Trophoblast cell (in vitro differentiated cells and primary cell): ENCODE measurements at regions not wholly inside any gene's neighbourhood (a gene's known extent, or its start where the extent isn't known, plus 50 kb on each side); places are given as distances from the start of the nearest gene placed in this dataset.

Source experiments
- DNase-seq, 2 donors: peaks; one replicate each; pipeline ENCODE4 v3.0.0-alpha.2; 2016
- H2AFZ ChIP-seq: 2 replicates; pipeline ENCODE4 v1.6.1; 2013; ENCODE audit warnings: low read length, moderate library complexity, mild to moderate bottlenecking; ENCODE audit not compliant: insufficient read depth, poor library complexity
- H2AK5ac ChIP-seq: 2 replicates; pipeline ENCODE4 v1.6.1; 2013; ENCODE audit warnings: mild to moderate bottlenecking, low read length
- H2BK120ac ChIP-seq: 2 replicates; pipeline ENCODE4 v1.6.1; 2013; ENCODE audit warnings: low read length, mild to moderate bottlenecking, moderate library complexity; ENCODE audit not compliant: insufficient read depth, poor library complexity
- H2BK12ac ChIP-seq: 2 replicates; pipeline ENCODE4 v1.6.1; 2013; ENCODE audit warnings: mild to moderate bottlenecking, low read length, moderate library complexity
- H2BK5ac ChIP-seq: 2 replicates; pipeline ENCODE4 v1.6.1; 2013; ENCODE audit warnings: low read length, low read depth, moderate library complexity, mild to moderate bottlenecking; ENCODE audit not compliant: poor library complexity
- H3K14ac ChIP-seq: 2 replicates; pipeline ENCODE4 v1.6.1; 2013; ENCODE audit warnings: mild to moderate bottlenecking, low read length
- H3K18ac ChIP-seq: 2 replicates; pipeline ENCODE4 v1.6.1; 2013; ENCODE audit warnings: mild to moderate bottlenecking, low read length
- H3K23ac ChIP-seq: 2 replicates; pipeline ENCODE4 v1.6.1; 2013; ENCODE audit warnings: low read length
- H3K27ac ChIP-seq: 2 replicates; pipeline ENCODE4 v1.5.1; 2013; ENCODE audit warnings: low read depth, mild to moderate bottlenecking, inconsistent platforms, low read length, moderate library complexity
- H3K27me3 ChIP-seq: 2 replicates; pipeline ENCODE4 v1.6.1; 2013; ENCODE audit warnings: inconsistent platforms, mild to moderate bottlenecking, low read length, moderate library complexity; ENCODE audit not compliant: insufficient read depth
- H3K36me3 ChIP-seq, 2 experiments: 1 replicate in 1 of 2; 2 replicates in 1 of 2; pipeline ENCODE4 v1.6.1; 2013; ENCODE audit warnings: low read length in 2 of 2, mild to moderate bottlenecking in 2 of 2, moderate library complexity in 1 of 2; ENCODE audit not compliant: insufficient read depth in 2 of 2, control insufficient read depth in 1 of 2
- H3K4ac ChIP-seq: 2 replicates; pipeline ENCODE4 v1.6.1; 2013; ENCODE audit warnings: low read depth, mild to moderate bottlenecking, low read length, moderate library complexity
- H3K4me1 ChIP-seq, 2 experiments: 1 replicate in 1 of 2; 2 replicates in 1 of 2; pipeline ENCODE4 v1.6.1; 2013; ENCODE audit warnings: low read length in 2 of 2, mild to moderate bottlenecking in 2 of 2, moderate library complexity in 1 of 2; ENCODE audit not compliant: insufficient read depth in 2 of 2, control insufficient read depth in 1 of 2
- H3K4me2 ChIP-seq: 2 replicates; pipeline ENCODE4 v1.6.1; 2013; ENCODE audit warnings: inconsistent platforms, mild to moderate bottlenecking, low read length, moderate library complexity
- H3K4me3 ChIP-seq: 2 replicates; pipeline ENCODE4 v1.5.1; 2013; ENCODE audit warnings: mild to moderate bottlenecking, low read depth, low read length, inconsistent platforms
- H3K79me1 ChIP-seq: one replicate; pipeline ENCODE4 v1.6.1; 2013; ENCODE audit warnings: low read length
- H3K79me2 ChIP-seq: 2 replicates; pipeline ENCODE4 v1.6.1; 2013; ENCODE audit warnings: low read length, mild to moderate bottlenecking; ENCODE audit not compliant: control insufficient read depth, insufficient read depth, poor library complexity
- H3K9ac ChIP-seq: 2 replicates; pipeline ENCODE4 v1.6.1; 2013; ENCODE audit warnings: mild to moderate bottlenecking, low read length
- H3K9me3 ChIP-seq: 2 replicates; pipeline ENCODE4 v1.6.1; 2013; ENCODE audit warnings: low read depth, mild to moderate bottlenecking, control low read depth, inconsistent platforms, low read length; ENCODE audit not compliant: insufficient read depth
- H4K12ac ChIP-seq: 2 replicates; pipeline ENCODE4 v1.6.1; 2013; ENCODE audit warnings: low read depth, mild to moderate bottlenecking, low read length, moderate library complexity
- H4K8ac ChIP-seq: 2 replicates; pipeline ENCODE4 v1.6.1; 2013; ENCODE audit warnings: low read depth, mild to moderate bottlenecking, low read length, moderate library complexity
- H4K91ac ChIP-seq: one replicate; pipeline ENCODE4 v1.6.1; 2013; ENCODE audit warnings: low read depth, mild to moderate bottlenecking, low read length, moderate library complexity
- WGBS: extraction: QIAGEN DNeasy Blood & Tissue Kit; methylation state at CpG from one replicate; pipeline ENCODE4 v1.1.7; 2013; ENCODE audit warnings: missing lambda C conversion rate; ENCODE audit not compliant: insufficient read length, insufficient coverage; ENCODE audit errors: extremely low coverage; 5-methylcytosine and 5-hydroxymethylcytosine counted together

DNA sequence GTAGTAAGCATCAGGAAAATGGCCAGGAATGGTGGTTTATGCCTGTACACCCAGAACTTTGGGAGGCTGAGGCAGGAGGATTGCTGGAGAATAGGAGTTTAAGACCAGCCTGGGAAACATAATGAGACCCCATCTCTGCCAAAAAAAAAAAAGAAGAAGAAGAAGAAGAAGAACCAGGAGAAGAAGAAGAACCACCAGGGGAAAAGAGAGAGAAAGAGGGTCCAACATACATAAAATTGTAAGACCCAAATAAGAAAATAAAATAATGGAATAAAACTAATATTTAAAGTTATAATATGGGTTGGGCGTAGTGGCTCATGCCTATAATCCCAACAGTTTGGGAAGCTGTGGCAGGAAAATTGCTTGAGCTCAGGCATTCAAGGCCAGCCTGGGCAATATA is 408.4 kb downstream of the ZFHX3 start:
- Histone ChIP-seq H3K4me3 (no peak overlapping the region), H3K36me3 (no peaks in the 10 kb centered on the region), H4K8ac (no peak overlapping the region), H2BK120ac (no peak overlapping the region), H3K4me1 (no peaks in the 10 kb centered on the region), H4K91ac (no peak overlapping the region), H3K79me1 (no peaks in the 10 kb centered on the region), H2AFZ (no peak overlapping the region), H3K4ac (no peak overlapping the region), H3K79me2 (no peaks in the 10 kb centered on the region), H2BK5ac (no peak overlapping the region), H3K9me3 (no peaks in the 10 kb centered on the region), H4K12ac (no peak overlapping the region), H2AK5ac (no peak overlapping the region), H3K23ac (no peak overlapping the region), H3K14ac (no peak overlapping the region), H2BK12ac (no peak overlapping the region), H3K9ac (no peak overlapping the region), H3K27ac (no peak overlapping the region), H3K18ac (no peak overlapping the region), H3K4me2 (no peak overlapping the region), H3K27me3 (no peaks in the 10 kb centered on the region)
- WGBS: no CpG with 5 or more reads among the region's 1 CpG
- DNase-seq: no peak

DNA sequence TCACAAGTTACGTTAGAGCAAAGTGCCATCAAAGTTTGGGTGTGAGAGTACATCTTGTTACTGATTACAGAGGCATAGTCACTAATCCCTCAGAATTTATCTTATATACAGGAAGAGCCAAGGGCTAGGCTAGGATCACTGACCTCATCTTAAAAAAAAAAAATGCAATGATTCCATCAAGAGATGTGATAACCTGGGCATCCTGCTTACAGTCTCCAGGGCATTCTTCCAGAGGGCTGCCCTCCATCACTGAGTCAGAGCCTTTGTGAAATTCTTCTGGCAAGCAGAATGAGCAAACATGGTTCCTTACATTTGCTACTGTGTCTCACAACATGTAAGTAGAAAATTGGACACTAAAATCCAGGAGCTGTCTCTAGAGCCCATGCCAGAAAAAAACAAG is 410.6 kb downstream of the ZFHX3 start:
- Histone ChIP-seq H3K18ac (no peak overlapping the region), H3K4me3 (no peak overlapping the region), H2AFZ (no peak overlapping the region), H3K9me3 (no peaks in the 10 kb centered on the region), H3K14ac (no peak overlapping the region), H3K79me1 (no peaks in the 10 kb centered on the region), H3K36me3 (no peaks in the 10 kb centered on the region), H3K4me1 (no peaks in the 10 kb centered on the region), H3K79me2 (no peaks in the 10 kb centered on the region), H2BK5ac (no peak overlapping the region), H2AK5ac (no peak overlapping the region), H3K9ac (no peak overlapping the region), H2BK12ac (no peak overlapping the region), H3K27me3 (no peaks in the 10 kb centered on the region), H4K8ac (no peak overlapping the region), H4K91ac (no peak overlapping the region), H3K27ac (no peak overlapping the region), H3K23ac (no peak overlapping the region), H2BK120ac (no peak overlapping the region), H3K4ac (no peak overlapping the region), H4K12ac (no peak overlapping the region), H3K4me2 (no peak overlapping the region)
- WGBS: no CpG with 5 or more reads among the region's 1 CpG
- no peak for DNase-seq

DNA sequence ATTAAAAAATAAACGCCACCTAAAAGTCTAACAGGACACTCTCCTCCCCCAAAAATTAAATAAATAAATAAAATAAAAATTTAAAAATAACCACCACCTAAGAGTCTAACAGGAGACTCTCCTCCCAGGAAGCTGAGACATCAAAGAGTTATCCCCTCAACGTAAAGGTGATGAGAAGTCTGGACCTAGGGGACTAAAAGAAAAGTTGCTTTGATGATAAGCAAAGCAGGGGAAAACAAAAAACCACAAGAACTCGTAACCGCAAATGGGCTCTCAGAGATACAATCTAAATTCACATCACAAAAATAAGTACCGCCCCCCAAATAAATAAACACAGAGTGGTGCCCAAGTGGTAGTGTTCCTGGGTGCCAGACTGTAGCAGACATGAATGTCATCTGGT is 412.2 kb downstream of the ZFHX3 start:
- Histone ChIP-seq H3K79me2 (no peaks in the 10 kb centered on the region), H3K4me1 (no peaks in the 10 kb centered on the region), H3K18ac (no peak overlapping the region), H3K27me3 (no peaks in the 10 kb centered on the region), H2AK5ac (no peak overlapping the region), H3K9me3 (no peaks in the 10 kb centered on the region), H2AFZ (no peak overlapping the region), H4K91ac (no peak overlapping the region), H3K9ac (no peak overlapping the region), H3K14ac (no peak overlapping the region), H3K36me3 (no peaks in the 10 kb centered on the region), H3K23ac (no peak overlapping the region), H3K79me1 (no peaks in the 10 kb centered on the region), H2BK5ac (no peak overlapping the region), H4K8ac (no peak overlapping the region), H4K12ac (no peak overlapping the region), H3K27ac (no peak overlapping the region), H3K4ac (no peak overlapping the region), H2BK12ac (no peak overlapping the region), H3K4me2 (no peak overlapping the region), H3K4me3 (no peak overlapping the region), H2BK120ac (no peak overlapping the region)
- DNase-seq: no peak
- 100% methylated on average over 1 of the region's 5 CpGs for WGBS

DNA sequence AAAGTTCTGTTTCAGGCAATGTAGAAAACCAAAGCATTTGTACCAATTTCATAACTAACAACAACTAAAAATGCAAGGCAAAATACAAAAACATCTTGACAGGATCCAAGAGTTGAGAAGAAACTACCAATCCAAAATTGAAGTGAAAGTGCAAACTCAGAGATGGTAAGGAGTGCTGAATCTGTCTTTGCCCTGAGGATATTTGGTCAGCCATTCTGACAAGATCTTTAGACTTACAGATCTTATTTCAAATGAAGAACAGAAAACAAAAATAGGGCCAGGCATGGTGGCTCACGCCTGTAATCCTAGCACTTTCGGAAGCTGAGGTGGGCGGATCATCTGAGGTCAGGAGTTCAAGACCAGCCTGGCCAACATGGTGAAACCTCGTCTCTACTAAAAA is 412.8 kb downstream of the ZFHX3 start:
- H2BK120ac ChIP-seq: no peak overlapping the region

More for the DNA sequence above, 412.8 kb downstream of the ZFHX3 start:
- no peak overlapping the region for H2AK5ac ChIP-seq
- H2BK5ac ChIP-seq: no peak overlapping the region
- no peak overlapping the region for H4K12ac ChIP-seq
- WGBS: no CpG with 5 or more reads among the region's 4 CpGs
- H3K14ac ChIP-seq: no peak overlapping the region
- H3K4me1 ChIP-seq: no peaks in the 10 kb centered on the region
- no peak overlapping the region for H3K9ac ChIP-seq
- no peaks in the 10 kb centered on the region for H3K79me1 ChIP-seq
- no peak overlapping the region for H3K18ac ChIP-seq
- no peak overlapping the region for H3K4ac ChIP-seq
- H3K36me3 ChIP-seq: no peaks in the 10 kb centered on the region
- H3K27ac ChIP-seq: no peak overlapping the region
- no peak overlapping the region for H4K8ac ChIP-seq
- no peaks in the 10 kb centered on the region for H3K27me3 ChIP-seq
- no peak overlapping the region for H3K4me3 ChIP-seq
- H2AFZ ChIP-seq: no peak overlapping the region
- no peak overlapping the region for H4K91ac ChIP-seq
- no peak overlapping the region for H3K4me2 ChIP-seq
- H2BK12ac ChIP-seq: no peak overlapping the region
- no peak overlapping the region for H3K23ac ChIP-seq
- no peaks in the 10 kb centered on the region for H3K9me3 ChIP-seq
- no peak for DNase-seq
- H3K79me2 ChIP-seq: no peaks in the 10 kb centered on the region
